PC-3 (cell line): ENCODE measurements at regions not wholly inside any gene's neighbourhood (a gene's known extent, or its start where the extent isn't known, plus 50 kb on each side); places are given as distances from the start of the nearest gene placed in this dataset.

Experiments
- ATAC-seq: fragments of 200-7000 bp; cut with Tn5 transposase; 2 replicates; pipeline ENCODE4 v1.9.1; 2020; ENCODE audit warnings: mild to moderate bottlenecking, moderate library complexity
- BruUV-seq: library from RNA; stranded (reverse); fragments of 400-500 nt; replicated peaks from 2 replicates; lab custom pipeline; 2021; lab: Mats Ljungman, UMichigan
- CTCF ChIA-PET: fragments of 300-600 bp; sonication (Branson Sonifier 250); formaldehyde crosslinking; loops from one replicate; lab custom pipeline; 2022; ENCODE audit warnings: antibody characterized with exemption; lab: Charles Lee
- POLR2A ChIA-PET: fragments of 300-600 bp; sonication (Branson Sonifier 250); formaldehyde crosslinking; loops from one replicate; lab custom pipeline; 2022; ENCODE audit warnings: antibody characterized with exemption; ENCODE audit not compliant: unreplicated experiment; lab: Charles Lee
- DNase-seq: peaks from one replicate; pipeline ENCODE4 v3.0.0-alpha.2; 2015
- H2AFZ ChIP-seq: fragments of 300-600 bp; sonication (generic); 2 replicates; pipeline ENCODE4 v1.6.0; 2016; ENCODE audit warnings: antibody characterized with exemption, low read length
- H3F3A ChIP-seq: fragments of 300-600 bp; sonication (generic); one replicate; pipeline ENCODE4 v1.6.0; 2017; ENCODE audit warnings: antibody characterized with exemption, low read length, control low read depth, mild to moderate bottlenecking; ENCODE audit not compliant: unreplicated experiment
- H3K27ac ChIP-seq: fragments of 300-600 bp; sonication (generic); 2 replicates; pipeline ENCODE4 v1.5.1; 2016; ENCODE audit warnings: mild to moderate bottlenecking, low read length
- H3K27me3 ChIP-seq: fragments of 300-600 bp; sonication (generic); 2 replicates; pipeline ENCODE4 v1.6.1; 2016; ENCODE audit warnings: low read length, mixed read lengths
- H3K36me3 ChIP-seq: fragments of 300-600 bp; sonication (generic); 2 replicates; pipeline ENCODE4 v1.6.1; 2016; ENCODE audit warnings: low read depth, mixed run types, low read length, mixed read lengths
- H3K4me1 ChIP-seq: fragments of 300-600 bp; sonication (generic); 2 replicates; pipeline ENCODE4 v1.5.1; 2016; ENCODE audit warnings: low read length; ENCODE audit not compliant: insufficient read depth
- H3K4me2 ChIP-seq: fragments of 300-600 bp; sonication (generic); 2 replicates; pipeline ENCODE4 v1.6.0; 2016; ENCODE audit warnings: low read length
- H3K4me3 ChIP-seq: fragments of 300-600 bp; sonication (generic); 2 replicates; pipeline ENCODE4 v1.5.1; 2016; ENCODE audit warnings: mild to moderate bottlenecking, low read length, mixed read lengths
- H3K79me2 ChIP-seq: fragments of 300-600 bp; sonication (generic); 2 replicates; pipeline ENCODE4 v1.6.1; 2017; ENCODE audit warnings: low read length, mixed read lengths
- H3K9ac ChIP-seq: fragments of 300-600 bp; sonication (generic); 2 replicates; pipeline ENCODE4 v1.6.0; 2016; ENCODE audit warnings: mild to moderate bottlenecking, low read length
- H3K9me2 ChIP-seq: fragments of 300-600 bp; sonication (generic); replicated peaks from 2 replicates; pipeline ENCODE4 v1.6.1; 2016; ENCODE audit warnings: mixed run types, low read length, mixed read lengths
- H3K9me3 ChIP-seq: fragments of 300-600 bp; sonication (generic); 2 replicates; pipeline ENCODE4 v1.6.1; 2016; ENCODE audit warnings: low read length, mixed read lengths
- H4K20me1 ChIP-seq: fragments of 300-600 bp; sonication (generic); 2 replicates; pipeline ENCODE4 v1.6.1; 2016; ENCODE audit warnings: low read length, mixed read lengths
- EZH2 ChIP-seq: fragments of 300-600 bp; sonication (generic); IDR thresholded peaks from one replicate; pipeline ENCODE4 v1.6.1; 2017; ENCODE audit warnings: antibody characterized with exemption, mild to moderate bottlenecking, low read length; ENCODE audit not compliant: unreplicated experiment
- EZH2phosphoT487 ChIP-seq: fragments of 300-600 bp; sonication (generic); IDR thresholded peaks from 2 replicates; pipeline ENCODE4 v1.6.1; 2018; ENCODE audit warnings: mild to moderate bottlenecking, antibody characterized with exemption, low read length, borderline replicate concordance
- intact Hi-C: fragments of 100-400 bp; cut with micrococcal nuclease; formaldehyde crosslinking; loops from 2 replicates; pipeline ENCODE4 v1.9.0; 2023
- TF ChIP-seq, protein P1 (sequence below): fragments of 300-600 bp; sonication (generic); conservative IDR thresholded peaks from 2 replicates; pipeline ENCODE4 v1.5.1; 2017; ENCODE audit warnings: antibody characterized with exemption, low read depth, mild to moderate bottlenecking, low read length

DNA sequence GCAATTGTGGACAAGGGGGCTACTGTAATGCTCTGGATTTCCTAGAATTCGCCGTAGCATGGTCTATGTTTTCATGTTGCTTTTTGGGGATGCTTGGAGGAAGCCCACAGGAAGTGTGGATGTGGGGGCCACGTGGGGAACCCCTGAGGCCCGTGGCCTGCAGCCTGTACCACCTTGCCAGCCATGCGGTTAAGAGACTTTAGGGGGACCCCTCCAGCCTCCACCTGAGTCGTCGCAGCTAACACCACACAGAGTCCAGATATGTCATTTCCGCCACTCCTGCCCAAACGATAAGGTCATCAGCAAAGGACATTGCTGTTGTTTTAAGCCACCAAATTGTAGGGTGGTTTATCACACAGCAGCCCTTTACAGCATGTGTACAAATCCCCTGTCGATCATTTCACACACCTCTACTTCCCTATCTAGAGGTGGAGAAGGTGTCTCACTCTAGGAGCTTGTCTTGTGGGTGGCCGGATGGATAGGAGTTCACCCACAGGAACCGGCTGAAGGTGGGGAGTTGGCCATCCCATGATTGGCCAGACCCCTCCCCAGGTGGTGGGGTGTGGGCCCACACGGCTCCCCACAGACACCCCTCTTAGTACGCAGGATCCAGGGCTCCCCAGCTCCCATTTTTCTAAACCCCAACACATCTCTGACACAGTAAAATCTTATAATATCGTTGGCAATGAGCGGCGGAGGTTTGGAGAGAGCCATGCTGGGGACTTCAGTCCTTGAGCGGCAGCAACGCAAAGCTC, 226.7 kb downstream of the TEX29 start:
- ChIA-PET POLR2A (no interaction called here), CTCF (no interaction called here)
- no peak overlapping the region for H3K4me3 ChIP-seq
- no peak overlapping the region for H3K4me2 ChIP-seq
- 0 out of 2 replicates have a peak, but pooled peaks cover 1% of the 10 kb centered on the region for H3K27me3 ChIP-seq
- H3K27ac ChIP-seq: no peak overlapping the region
- no peaks in the 10 kb centered on the region for H4K20me1 ChIP-seq
- no peak for ATAC-seq
- no peaks in the 10 kb centered on the region for H3K9me2 ChIP-seq
- no peaks in the 10 kb centered on the region for H3K36me3 ChIP-seq
- H2AFZ ChIP-seq: no peak overlapping the region
- DNase-seq: no peak
- no peak overlapping the region for H3K9ac ChIP-seq
- no peaks in the 10 kb centered on the region for H3K4me1 ChIP-seq
- TF ChIP-seq, protein P1, sequence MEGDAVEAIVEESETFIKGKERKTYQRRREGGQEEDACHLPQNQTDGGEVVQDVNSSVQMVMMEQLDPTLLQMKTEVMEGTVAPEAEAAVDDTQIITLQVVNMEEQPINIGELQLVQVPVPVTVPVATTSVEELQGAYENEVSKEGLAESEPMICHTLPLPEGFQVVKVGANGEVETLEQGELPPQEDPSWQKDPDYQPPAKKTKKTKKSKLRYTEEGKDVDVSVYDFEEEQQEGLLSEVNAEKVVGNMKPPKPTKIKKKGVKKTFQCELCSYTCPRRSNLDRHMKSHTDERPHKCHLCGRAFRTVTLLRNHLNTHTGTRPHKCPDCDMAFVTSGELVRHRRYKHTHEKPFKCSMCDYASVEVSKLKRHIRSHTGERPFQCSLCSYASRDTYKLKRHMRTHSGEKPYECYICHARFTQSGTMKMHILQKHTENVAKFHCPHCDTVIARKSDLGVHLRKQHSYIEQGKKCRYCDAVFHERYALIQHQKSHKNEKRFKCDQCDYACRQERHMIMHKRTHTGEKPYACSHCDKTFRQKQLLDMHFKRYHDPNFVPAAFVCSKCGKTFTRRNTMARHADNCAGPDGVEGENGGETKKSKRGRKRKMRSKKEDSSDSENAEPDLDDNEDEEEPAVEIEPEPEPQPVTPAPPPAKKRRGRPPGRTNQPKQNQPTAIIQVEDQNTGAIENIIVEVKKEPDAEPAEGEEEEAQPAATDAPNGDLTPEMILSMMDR: no peak
- TF ChIP-seq EZH2 (no peak), EZH2phosphoT487 (no peak)
- no peaks in the 10 kb centered on the region for H3K9me3 ChIP-seq
- intact Hi-C loops: no loop called here
- no peaks in the 10 kb centered on the region for H3F3A ChIP-seq
- BruUV-seq: no TSS peak
- H3K79me2 ChIP-seq: no peaks in the 10 kb centered on the region

GRCh38 chr13:111547726-111548273, 227.4 kb downstream of the TEX29 start:
- intact Hi-C loops: no loop called here
- no TSS peak for BruUV-seq
- POLR2A ChIA-PET: no interaction called here

More at GRCh38 chr13:111547726-111548273, 227.4 kb downstream of the TEX29 start:
- Histone ChIP-seq H3K9ac (no peak overlapping the region), H3F3A (no peaks in the 10 kb centered on the region), H3K36me3 (no peaks in the 10 kb centered on the region), H2AFZ (no peak overlapping the region), H3K9me2 (no peaks in the 10 kb centered on the region), H3K9me3 (no peaks in the 10 kb centered on the region), H3K4me3 (no peak overlapping the region), H3K4me2 (no peak overlapping the region), H3K27ac (no peak overlapping the region), H4K20me1 (no peaks in the 10 kb centered on the region), H3K79me2 (no peaks in the 10 kb centered on the region), H3K4me1 (no peaks in the 10 kb centered on the region), H3K27me3 (no peaks in the 10 kb centered on the region)
- DNase-seq (no peak), ATAC-seq (no peak)
- CTCF ChIA-PET: no interaction called here
- no peak for TF ChIP-seq EZH2
- TF ChIP-seq, protein P1: no peak
- TF ChIP-seq EZH2phosphoT487: no peak
